NCI-H187 (cell line): ENCODE measurements at regions not wholly inside any gene's neighbourhood (a gene's known extent, or its start where the extent isn't known, plus 50 kb on each side); places are given as distances from the start of the nearest gene placed in this dataset.

Experiments used
- DNase-seq, 2 experiments: peaks; one replicate each; lab custom pipeline; 2025; lab: John Stamatoyannopoulos, UW

DNA sequence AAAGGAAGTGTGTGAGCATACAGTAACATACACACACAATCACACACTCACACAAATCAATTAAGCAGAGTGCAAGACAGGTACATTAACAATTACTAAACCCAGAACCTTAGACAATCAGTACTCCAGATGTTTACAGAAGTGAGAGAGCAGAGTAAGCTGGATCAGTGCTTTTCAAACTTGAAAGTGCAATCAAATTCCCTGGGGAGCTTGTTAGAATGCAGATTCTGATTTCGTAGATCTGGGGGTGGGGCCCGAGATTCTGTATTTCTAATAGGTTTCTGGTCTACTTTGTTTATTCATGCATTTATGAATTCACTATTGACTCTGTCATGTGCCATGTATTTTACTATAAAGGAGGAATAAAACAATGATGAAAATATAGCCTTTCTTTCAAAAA lies 179.6 kb upstream of the PHYHIPL start:
- DNase-seq = no peak

DNA sequence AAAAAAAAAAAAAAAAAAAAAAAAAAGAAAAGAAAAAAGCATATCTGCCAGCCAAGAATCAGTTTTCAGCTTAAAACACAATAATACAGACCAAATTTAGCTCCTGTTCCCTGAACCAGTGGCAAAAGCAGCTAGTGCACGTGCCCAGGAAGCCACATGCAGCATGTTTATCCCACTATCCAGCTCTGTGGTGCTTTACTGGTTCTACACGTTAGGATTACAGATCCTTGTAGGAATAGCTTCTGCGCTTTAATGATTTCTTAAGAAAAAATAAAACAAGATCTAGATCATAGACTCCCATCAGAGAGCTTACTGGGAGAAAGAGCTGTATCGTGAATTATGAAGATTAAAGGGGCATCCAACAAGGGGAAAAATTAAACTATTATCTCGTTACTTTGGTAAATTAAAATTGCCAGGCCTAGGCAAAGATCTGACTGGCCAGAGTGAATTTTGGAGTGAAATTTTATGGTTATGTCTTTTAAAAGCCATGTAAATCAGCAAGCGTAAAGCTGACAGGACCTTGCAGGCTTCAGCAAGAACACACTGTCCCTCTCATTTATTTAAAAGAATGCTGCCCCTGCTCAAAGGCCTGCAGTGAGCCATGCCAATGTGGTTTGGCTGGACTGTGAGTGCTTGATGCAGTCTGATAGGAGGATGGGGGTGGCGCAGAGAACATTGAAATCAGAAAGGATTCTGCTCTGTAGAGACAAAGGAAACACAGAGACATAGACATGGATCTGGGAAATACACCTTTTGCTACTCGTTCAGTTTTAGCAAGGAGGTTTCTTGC lies 177.3 kb upstream of the PHYHIPL start:
- no peak for DNase-seq

DNA sequence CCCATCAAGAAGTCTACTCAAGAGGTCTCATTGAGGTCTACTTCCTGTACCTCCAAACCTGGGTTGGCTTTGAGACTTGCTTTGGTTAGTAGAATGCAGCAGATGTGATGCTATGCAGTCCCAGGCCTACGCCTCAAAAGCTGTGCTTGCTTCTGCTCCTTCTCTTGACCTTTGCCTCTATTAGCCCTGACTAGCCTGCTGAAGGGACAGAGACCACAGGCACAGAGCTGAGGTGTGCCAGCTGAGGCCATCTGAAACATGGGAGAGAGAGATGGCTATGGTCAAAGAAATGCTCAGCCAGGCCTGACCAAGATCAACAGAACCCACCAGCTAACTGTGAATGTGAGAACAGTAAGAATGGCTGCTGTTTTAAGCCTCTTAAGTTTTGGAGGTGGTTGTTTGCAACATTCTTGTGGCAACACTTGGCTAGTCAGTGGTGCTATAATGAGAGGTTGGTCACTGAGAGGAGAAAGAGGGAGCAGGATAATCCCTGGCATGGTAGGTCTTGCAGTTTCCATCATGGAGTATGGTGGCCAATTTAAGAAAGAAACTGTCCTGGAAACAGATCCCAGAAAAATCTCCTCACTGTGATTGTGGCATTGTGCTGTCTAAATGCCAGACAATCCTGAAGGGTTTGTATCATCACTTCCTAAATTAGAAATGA lies 176.1 kb upstream of the PHYHIPL start:
- no peak for DNase-seq

DNA sequence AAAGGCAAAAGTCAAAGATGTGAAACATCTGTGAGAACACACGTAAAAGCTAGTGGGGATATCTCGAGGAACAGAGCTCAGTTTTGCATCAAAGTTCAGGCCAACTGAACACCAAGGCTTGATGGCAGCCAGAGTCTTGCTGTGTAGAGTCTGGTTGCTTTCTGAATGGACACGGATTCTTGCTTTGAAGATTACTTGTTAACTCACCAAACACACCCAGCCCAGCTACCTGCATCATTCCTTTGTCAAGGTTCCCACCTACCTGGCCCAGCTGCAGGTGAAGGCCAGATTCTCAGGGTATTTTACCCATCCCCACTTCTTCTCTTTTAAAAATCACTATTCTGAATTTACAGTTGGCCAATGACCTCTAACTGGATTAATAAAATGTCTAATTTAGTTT lies 174.4 kb upstream of the PHYHIPL start:
- no peak for DNase-seq

DNA sequence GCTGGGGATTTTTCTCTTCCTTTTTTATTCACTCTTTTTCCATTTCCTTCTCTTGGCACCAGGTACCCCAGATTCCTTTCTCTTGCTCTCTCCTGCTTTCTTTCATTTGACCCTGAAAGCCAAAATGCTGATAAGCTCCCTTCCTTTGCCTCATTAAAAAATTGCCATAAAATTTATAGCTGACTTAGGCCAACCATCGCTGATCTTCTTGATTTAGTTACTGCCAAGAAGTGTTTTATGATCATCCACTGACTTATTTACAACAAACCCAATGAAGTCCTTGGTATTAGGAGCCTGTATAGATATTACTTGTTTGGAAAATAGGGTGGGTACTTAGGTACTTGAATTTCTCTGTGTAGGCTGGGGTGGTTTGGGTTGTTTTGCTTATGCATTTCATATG lies 173.2 kb upstream of the PHYHIPL start:
- DNase-seq = no peak

DNA sequence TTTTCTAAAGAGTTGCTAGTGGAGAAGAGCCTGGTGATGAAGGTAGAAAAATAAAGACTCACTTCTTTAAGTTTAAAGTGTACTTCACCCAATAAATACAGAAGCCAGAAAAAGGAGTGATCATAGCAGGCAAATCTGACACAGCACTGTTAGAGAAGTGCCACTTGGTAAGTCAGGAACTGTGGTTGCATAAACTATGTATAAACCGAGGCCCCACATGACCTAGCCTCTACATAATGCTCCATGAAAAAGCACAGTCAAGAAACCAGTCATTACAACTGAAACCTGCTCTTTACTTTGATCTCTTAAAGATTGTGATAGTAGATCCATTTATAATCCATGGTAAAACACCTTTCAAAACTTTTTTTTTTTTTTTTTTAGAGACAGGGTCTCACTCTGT lies 172.1 kb upstream of the PHYHIPL start:
- DNase-seq = no peak

DNA sequence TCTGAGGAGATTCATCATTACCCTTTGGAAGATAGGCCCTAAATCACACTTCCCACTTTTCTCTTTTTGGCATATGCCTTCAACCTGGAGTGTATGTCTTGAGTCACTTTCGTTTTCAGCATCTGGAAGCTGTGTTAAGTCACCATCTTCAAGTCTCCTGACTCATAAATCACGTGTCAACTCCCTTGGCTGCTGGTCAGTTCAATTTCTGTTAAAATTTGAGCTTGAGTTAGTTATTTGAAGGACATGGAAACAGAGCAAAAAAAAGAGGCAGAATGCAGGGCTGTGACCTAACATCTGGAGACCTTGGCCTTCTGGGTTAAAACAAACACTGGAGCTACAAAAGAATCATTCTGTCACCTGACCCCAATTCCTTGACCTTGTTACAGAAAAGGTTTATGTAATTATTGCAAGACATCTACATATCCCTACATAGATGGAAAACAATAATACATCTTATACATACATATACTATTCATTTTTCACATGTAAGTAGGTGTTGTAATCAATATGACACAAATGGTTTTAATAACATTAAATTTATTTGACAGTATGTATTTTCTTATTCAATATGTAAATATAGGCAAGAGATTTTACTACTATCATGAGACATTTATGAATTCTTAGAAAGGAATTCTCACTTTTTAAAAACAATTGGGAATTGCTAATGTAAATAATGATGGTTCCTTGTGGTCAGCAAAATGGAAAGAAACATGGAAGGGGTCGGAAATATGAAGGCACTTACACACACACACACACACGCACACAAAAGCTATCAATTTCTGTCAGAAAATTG lies 169.7 kb upstream of the PHYHIPL start:
- no peak for DNase-seq

DNA sequence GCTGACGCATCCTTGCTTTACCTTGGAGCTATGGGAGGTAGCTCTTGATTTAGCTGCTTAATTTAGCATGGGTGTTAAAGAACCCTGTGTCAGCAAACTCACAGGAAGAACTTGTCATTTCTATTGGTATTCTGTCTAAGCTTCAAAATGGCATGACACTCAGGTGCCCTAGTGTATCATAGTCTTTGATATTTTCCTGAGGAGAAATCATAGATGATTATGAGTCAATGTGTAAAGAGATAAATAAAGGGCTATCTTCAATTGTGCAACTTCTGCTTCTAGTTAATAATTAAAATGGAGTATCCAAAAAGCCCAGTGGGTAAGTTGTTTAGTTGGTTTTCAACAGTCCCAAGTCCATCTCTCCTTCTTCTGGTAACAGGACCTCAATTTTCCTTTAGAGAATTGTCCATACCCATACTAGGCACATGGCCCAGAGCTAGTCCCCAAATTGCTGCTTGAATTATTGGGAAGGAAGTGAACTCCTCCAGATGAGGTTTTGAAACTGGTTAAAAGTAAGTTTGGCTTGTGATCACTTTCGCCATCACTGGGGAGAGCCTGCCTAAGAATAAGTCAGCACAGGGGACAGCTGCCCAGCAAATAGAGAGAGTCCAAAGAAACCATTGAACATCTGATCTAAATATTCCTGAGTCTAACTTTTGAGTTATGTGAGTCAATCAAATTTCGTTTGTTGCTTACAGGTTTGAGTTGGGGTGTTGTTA lies 169.0 kb upstream of the PHYHIPL start:
- DNase-seq = no peak

DNA sequence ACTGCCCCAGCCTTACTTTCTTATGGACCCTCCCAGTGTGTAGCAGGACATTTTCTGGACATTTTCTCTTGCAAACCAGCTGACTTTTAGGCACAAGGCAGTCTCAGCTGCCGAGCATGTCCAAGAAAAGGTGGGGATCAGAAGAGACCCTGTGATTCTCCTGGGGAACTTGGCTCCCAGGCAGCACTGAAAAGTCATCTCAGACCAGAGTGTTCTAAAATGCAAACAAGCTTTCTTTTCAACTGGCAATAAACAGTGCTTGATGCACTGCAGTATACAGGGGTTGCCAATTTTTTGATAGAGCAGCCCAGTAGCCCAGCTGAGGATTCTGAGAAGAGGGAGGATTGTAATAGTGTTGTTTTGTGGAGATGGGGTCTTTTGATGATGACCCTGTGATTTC lies 168.0 kb upstream of the PHYHIPL start:
- DNase-seq = no peak

DNA sequence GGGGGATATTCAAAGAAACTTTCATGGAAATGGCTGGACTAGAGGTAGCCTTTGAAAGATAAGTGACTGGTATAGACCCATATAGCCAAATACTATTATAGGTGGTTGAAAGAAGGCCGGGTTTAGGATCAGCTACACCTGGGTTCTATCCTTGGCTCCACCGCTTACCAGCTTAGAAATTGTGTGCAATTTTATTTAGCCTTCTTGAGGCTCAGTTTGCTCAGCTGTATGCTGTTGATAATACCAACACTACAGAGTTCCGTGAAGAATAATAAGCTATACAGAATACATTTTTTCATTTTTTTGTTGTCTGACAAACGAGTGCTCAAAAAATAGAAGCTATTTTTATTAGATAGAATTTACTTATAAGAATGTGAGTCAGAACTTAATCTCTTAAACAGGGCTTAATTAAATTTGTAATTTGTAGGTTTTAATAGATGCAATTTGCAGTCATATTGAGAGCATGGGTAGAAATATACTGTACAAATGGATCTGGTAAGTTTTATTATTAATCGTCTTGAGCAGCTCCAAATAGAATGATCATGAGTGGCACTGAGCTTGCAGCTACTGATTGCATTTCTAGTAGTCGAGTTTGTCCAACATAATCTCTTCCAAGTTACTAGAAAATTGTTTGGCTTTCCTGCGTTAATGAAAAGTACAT lies 164.3 kb upstream of the PHYHIPL start:
- DNase-seq = no peak

DNA sequence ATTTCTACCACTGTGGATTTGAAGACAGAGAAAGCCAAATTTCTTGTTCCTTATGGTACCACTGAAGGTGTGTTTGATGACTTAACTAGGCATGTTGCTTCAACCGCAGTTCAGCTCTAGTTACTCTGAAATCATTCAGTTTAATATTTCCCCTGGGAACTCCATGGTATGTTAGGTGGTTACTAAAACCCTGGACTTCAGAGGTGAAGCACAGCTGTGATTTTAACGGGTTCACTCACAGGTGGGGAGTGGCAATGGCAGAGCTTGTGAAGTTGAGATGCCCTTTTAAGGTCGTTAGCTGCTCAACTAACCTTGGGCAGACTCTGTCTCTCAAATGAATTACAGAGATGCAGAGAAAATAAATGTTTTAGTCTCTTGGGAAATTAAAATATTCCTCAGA lies 163.6 kb upstream of the PHYHIPL start:
- no peak for DNase-seq

DNA sequence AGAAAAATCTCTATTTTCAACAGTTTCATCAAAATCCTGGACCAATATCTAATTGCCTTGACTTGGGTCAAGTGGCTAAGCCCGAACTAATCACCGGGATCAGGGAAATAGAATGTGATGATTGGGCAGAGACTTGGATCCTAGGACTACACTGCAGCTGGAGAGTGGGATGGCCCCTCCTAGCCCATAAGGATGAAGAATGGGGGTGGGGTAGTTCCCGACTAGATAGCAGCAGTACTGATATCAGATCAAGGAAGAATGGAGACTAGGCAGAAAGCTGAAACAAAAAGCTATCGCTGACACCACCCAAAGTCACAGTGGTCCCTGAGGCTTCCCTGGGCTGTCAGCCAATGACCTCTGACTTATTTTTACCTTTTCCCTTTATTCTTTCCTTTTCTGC lies 160.4 kb upstream of the PHYHIPL start:
- DNase-seq = no peak

DNA sequence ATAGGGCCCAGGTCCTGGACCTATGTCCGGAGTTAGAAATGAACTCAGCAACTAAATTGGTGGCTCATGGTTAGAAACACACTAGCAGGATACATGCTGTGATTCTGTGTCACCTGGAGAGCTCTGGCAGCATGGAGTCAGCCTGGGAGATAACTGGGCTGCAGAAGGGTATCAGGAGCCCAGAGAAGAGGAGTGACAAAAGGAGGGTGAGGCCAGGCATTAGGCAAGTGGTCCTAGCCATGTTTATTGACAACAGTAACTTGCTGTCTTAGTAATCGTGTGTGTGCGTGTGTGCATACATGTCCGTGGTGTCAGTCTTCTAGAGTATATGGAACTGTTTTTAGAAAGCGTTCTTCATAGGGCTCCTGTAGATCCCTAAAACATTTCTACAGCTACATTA lies 157.5 kb upstream of the PHYHIPL start:
- DNase-seq = no peak

DNA sequence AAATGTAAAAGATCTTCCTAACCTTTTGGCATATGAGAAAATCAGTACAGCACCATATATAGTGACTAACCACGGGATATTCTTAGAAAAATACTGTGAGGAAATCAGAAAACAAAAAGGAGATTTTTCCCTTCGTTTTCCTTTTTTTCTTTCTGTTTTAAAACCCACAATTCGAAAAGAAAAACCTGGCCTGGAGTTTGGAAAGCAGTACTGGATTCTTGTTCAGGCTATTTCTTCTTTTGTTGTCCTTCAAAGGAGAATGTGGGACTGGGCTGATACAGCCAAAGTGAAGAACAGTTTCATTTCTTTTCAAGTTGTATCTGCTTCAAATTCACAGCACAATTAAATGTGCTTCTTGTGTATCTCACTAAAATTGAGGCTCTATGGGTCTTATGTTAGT lies 156.8 kb upstream of the PHYHIPL start:
- DNase-seq = no peak

DNA sequence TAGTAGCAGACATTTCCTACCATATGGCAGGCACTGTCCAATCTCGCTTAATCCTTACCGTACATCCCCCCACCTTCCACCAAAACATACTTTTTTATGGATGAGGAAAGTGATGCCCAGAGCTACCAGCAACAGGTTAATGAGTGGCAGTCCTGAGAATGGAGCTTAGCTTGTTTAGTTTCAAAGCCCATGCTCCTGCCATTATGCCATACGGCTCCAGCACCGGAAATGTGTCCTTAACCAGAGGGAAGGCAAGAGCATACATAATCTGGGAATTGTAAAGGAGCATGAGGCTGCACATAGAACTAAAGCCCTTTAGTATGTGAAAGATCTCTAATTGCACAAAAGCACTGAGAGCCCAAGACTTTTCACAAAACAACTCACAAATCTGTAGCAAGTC lies 155.9 kb upstream of the PHYHIPL start:
- no peak for DNase-seq

DNA sequence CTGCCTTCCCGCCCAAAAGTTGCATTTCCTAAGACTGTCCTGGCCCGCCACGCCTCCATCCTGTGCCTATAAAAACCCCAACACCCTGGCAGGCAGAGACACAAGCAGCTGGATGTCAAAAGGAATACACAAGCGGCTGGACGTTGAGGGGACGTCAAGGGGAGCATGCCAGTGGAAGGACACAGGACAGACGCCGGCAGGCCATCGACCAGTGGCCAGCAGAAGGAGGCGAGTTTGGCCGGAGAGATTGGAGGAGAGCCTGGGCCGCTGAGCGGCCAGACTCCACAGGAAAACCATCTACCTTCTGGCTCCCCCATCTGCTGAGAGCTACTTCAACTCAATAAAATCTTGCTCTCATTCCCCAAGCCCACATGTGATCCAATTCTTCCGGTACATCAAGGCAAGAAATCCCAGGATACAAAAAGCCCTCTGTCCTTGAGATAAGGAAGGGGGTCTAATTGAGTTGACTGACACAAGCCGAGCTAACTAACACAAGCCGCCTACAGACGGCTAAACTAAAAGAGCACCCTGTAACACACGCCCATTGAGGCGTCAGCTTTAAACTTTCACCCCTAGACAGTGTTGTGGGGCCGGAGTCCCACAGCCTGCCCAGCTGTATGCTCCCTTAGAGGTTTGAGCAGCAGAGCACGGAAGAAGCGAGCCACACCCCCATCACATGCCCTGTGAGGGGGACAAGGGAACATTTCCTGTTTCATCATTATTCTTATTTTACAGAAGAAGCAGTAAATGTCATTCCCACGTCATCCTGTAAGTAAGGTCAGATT lies 150.3 kb upstream of the PHYHIPL start:
- no peak for DNase-seq

DNA sequence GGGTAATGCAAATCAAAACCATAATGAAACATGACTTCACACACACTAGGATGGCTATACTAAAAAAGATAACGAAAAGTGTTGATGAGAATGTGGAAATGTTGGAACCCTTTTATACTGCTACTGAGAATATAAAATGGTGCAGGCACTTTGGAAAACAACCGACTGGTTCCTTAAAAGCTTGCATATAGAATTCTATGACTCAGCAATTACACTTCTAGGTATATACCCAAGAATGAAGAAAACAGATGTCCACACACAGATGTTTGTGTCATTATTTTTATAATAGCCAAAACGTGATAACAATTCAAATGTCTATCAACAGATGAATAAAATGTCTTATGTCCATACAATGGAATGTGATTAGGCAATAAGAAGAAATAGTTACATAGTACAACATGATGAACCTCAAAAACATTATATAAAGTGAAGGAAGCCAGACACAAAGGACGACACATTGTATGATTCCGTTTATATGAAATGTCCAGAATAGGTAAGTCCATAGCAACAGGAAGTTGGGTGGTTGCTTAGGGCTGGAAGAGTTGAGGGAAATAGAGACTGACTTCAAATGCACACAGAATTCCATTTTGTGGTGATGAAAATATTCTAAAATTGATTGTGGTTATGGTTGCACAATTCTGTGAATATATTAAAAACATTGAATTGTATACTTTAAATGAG lies 148.3 kb upstream of the PHYHIPL start:
- DNase-seq = no peak

DNA sequence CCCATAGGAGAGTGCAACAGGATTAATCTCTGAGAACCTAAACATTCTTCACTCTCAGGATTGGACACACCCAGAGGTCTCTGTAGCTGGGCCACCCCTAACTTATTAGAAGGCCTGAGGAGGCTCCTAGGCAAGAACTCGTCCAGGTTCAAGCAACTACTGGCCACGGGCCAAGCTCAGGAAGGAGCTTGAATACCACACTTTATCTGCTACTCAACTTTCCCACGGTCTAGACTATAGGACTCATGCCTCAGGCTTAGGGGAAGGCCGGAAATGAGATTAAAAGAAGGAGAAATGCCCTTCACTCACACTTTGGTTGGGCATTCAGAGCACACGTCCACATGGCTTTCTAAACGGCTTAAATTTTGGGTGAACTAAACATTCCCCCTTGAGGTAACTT lies 142.8 kb upstream of the PHYHIPL start:
- no peak for DNase-seq

DNA sequence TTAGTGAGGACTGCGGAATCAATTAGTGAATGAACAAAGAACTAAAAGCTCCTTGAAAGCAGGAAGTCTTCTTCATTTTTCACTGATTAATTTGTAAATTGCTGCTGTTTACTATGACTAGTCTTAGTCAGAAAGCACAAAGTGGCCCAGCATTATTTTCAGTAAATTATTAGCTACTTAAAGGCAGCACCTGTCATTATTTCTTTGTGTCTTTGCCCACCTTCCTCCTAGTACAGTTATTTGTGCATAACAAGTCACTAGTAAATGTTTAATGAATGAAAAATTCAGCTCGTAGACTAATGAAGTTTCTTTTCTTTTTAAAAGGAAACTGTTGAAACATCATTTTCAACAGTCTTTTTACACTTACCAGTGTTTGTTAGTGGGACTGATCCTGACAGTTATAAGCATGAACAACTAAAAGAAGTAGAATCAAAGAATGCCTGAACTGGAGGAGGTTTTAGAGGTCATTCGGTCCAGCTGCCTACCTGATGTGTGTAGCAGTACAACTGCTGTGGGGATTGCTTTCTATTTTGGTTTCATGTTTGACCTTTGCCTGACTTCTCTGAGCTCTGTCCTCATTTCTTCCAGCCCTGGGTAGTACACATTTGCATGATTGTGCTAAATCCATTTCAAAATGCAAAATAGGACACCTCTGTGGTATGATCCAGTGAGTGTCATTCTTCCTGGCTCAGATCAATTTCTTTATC lies 140.0 kb upstream of the PHYHIPL start:
- no peak for DNase-seq

DNA sequence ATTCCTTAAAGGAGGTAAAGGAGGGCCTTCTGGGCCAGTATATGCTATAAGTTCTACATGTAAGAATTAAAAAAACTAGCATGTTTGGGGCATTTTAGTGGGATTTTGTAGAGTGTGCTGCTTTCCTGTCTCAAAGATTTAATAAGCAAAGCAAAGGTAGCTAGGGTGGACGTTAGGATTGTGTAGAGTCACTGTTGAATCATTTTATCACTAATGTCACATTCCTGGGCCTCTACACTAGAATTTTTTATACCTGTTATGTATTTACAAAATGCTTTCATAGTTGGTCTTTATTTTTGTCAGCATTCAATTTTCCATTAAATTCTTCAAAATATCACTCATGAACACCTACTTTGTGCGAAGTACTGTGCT lies 139.4 kb upstream of the PHYHIPL start:
- DNase-seq = no peak
